Fibroblast of mammary gland (primary cell): ENCODE measurements at regions not wholly inside any gene's neighbourhood (a gene's known extent, or its start where the extent isn't known, plus 50 kb on each side); places are given as distances from the start of the nearest gene placed in this dataset.

Source experiments
- DNase-seq: peaks from one replicate; pipeline ENCODE4 v3.0.0-alpha.2; 2010; ENCODE audit warnings: low read depth
- H3K4me3 ChIP-seq: 2 replicates; pipeline ENCODE4 v1.5.1; 2011; ENCODE audit warnings: low read depth, mild to moderate bottlenecking, low read length, moderate library complexity; ENCODE audit not compliant: control insufficient read depth
- TF ChIP-seq, protein P1 (sequence below): conservative IDR thresholded peaks from 2 replicates; pipeline ENCODE4 v1.5.1; 2011; ENCODE audit warnings: low read depth, low read length, inconsistent platforms; ENCODE audit not compliant: control insufficient read depth, insufficient read depth

DNA sequence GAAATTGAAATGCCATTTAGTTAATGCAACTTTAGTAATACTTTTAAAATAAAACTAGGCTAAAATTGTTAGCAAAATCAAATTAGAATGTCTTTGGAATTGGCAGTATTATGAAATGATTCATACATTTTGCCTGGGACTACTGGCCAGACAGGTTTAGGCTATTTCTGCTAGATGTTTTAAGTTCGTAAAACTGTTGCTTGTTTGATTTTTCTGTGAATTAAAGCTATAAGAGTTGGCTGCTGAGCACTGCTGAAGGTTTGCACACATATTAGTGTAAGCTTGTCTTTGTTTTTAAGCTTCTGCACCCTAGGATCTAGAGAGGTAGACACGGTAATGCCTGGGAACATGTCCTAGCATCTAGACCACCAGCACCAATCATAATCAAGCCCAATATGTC lies 1094.6 kb upstream of the ADGRL4 start:
- TF ChIP-seq, protein P1, sequence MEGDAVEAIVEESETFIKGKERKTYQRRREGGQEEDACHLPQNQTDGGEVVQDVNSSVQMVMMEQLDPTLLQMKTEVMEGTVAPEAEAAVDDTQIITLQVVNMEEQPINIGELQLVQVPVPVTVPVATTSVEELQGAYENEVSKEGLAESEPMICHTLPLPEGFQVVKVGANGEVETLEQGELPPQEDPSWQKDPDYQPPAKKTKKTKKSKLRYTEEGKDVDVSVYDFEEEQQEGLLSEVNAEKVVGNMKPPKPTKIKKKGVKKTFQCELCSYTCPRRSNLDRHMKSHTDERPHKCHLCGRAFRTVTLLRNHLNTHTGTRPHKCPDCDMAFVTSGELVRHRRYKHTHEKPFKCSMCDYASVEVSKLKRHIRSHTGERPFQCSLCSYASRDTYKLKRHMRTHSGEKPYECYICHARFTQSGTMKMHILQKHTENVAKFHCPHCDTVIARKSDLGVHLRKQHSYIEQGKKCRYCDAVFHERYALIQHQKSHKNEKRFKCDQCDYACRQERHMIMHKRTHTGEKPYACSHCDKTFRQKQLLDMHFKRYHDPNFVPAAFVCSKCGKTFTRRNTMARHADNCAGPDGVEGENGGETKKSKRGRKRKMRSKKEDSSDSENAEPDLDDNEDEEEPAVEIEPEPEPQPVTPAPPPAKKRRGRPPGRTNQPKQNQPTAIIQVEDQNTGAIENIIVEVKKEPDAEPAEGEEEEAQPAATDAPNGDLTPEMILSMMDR, result no peak
- H3K4me3 ChIP-seq, result no peak overlapping the region
- DNase-seq, result no peak

DNA sequence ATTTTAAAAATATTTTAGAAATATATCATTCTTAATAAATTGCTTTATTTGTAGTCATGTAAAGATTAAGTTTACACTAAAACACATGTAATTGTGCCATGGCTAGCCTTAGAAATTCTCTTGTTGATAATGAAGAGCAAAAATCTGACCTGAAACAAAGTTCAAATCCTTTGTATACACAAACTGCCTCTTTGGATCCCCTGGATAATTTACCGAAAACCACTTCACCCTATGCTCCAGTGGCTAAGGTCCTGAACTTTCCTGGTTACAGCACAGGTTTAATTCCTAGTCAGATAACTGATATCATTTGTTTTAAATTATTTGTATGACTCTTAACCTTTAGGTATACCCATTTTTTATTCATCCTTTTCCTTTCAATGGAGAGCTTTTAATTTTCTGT lies 1093.2 kb upstream of the ADGRL4 start:
- TF ChIP-seq, protein P1, result no peak
- no peak for DNase-seq
- H3K4me3 ChIP-seq, result no peak overlapping the region

DNA sequence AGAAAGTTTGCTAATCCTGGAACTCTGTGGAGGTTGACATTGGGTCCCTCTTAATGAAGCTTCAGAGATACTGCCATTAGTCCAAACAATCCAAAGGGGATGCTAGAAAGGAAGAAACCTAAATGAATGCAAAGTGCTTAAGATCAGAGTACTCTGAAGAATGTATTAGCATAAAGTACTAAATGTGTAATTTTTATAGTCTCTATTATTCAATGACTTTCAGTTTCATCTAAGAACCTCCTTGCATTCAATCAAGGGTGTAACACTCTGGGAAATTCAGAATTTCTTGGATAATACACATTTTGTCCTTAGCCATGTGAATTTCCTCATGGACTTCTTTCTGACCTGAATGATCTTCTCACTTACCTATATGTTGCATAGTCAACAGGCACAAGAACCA lies 1078.5 kb upstream of the ADGRL4 start:
- TF ChIP-seq, protein P1, result no peak
- H3K4me3 ChIP-seq, result no peak overlapping the region
- DNase-seq, result no peak

DNA sequence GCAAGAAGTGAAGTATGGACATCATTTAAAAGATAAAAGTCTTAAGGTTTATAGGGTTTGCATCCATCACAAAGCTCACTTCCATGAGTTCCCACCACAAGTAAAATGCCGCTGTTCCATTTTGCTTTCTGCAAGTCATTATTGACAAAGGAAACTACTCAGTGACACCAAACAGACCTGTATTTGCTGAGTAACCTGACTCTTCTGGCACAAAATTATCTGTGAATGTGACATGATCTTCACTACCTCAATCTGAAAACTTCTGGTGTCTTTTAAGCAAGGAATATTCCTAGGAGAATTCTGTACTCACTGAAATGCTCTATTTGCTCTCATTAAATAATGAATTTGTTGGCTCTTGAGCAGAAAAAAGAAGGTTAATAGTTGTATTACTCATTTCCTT lies 1077.4 kb upstream of the ADGRL4 start:
- no peak for DNase-seq
- TF ChIP-seq, protein P1, result no peak
- H3K4me3 ChIP-seq, result no peak overlapping the region

DNA sequence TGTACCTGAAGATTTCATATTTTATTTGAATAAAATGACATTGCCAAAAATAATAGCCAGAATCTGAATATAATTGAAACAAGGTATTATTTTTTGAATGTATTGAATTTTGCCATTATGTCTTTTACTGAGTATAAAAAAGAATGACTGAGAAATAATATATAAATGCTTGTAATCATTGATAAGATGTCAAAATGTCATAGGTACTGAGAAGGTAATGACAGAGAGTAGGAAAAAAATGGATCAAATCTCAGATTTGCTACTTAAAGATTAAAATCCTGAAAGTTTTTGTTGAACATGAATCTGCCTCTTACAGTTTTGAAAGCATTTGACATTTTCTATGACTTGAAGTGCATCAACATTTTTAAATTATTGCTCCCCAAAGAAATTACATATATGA lies 1069.9 kb upstream of the ADGRL4 start:
- DNase-seq, result no peak
- H3K4me3 ChIP-seq, result no peak overlapping the region
- TF ChIP-seq, protein P1, result no peak

DNA sequence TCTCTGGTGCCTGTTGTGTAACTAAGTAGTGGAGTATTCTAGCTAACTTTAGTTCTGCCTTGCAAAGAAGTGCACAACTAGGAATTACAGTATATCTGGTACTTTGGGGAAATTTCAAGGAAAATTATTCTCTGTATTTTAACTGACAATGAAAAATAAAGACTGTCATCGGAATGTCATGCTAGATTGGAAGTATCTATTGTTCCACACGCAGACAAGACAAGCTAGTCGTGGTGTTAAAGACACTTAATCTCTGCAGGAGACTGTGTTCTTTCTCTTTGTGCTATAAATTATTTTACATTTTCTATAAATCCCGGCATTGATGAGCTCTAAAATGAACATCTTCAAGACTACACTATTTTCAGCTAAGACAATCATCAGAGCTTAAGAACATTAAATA lies 1068.8 kb upstream of the ADGRL4 start:
- no peak for DNase-seq
- TF ChIP-seq, protein P1, result no peak

DNA sequence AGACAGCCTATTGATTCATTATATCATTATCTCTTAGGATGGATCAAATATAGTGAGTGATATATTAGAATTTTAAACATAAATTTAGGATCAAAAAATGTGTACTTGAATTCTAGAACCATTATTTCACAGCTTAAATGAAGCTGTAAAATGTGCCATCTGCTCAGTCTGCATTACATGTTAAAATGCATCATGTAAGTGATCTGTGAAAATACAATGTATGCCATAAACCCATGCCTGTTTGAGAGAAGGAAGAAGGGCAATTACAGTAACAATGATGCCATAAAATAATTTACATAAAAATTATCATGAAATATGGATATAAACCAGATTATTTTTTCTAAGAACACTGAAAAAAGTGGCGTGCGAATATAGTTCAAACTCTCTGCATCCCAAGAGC lies 1066.0 kb upstream of the ADGRL4 start:
- no peak for DNase-seq
- H3K4me3 ChIP-seq, result no peak overlapping the region
- TF ChIP-seq, protein P1, result no peak

More for the DNA sequence above, 1068.8 kb upstream of the ADGRL4 start:
- H3K4me3 ChIP-seq, result no peak overlapping the region
